IPS-20b (cell line): ENCODE measurements at regions not wholly inside any gene's neighbourhood (a gene's known extent, or its start where the extent isn't known, plus 50 kb on each side); places are given as distances from the start of the nearest gene placed in this dataset.

Experiments
- H3K27ac ChIP-seq: one replicate; pipeline ENCODE4 v1.5.1; 2013; ENCODE audit warnings: low read length
- H3K27me3 ChIP-seq: 2 replicates; pipeline ENCODE4 v1.6.1; 2013; ENCODE audit warnings: mild to moderate bottlenecking, low read length, inconsistent platforms; ENCODE audit not compliant: insufficient read depth
- H3K36me3 ChIP-seq: 2 replicates; pipeline ENCODE4 v1.6.1; 2013; ENCODE audit warnings: low read depth, mild to moderate bottlenecking, inconsistent platforms, low read length, moderate library complexity; ENCODE audit not compliant: insufficient read depth
- H3K4me1 ChIP-seq: 2 replicates; pipeline ENCODE4 v1.6.1; 2013; ENCODE audit warnings: mild to moderate bottlenecking, control low read depth, inconsistent platforms, low read length, moderate library complexity; ENCODE audit not compliant: insufficient read depth
- H3K4me3 ChIP-seq: 2 replicates; pipeline ENCODE4 v1.5.1; 2013; ENCODE audit warnings: mild to moderate bottlenecking, low read length, inconsistent platforms
- H3K9ac ChIP-seq: 2 replicates; pipeline ENCODE4 v1.6.1; 2013; ENCODE audit warnings: low read depth, mild to moderate bottlenecking, inconsistent platforms, low read length, moderate library complexity
- H3K9me3 ChIP-seq: 2 replicates; pipeline ENCODE4 v1.6.1; 2013; ENCODE audit warnings: mild to moderate bottlenecking, low read depth, low read length, inconsistent platforms; ENCODE audit not compliant: insufficient read depth

DNA sequence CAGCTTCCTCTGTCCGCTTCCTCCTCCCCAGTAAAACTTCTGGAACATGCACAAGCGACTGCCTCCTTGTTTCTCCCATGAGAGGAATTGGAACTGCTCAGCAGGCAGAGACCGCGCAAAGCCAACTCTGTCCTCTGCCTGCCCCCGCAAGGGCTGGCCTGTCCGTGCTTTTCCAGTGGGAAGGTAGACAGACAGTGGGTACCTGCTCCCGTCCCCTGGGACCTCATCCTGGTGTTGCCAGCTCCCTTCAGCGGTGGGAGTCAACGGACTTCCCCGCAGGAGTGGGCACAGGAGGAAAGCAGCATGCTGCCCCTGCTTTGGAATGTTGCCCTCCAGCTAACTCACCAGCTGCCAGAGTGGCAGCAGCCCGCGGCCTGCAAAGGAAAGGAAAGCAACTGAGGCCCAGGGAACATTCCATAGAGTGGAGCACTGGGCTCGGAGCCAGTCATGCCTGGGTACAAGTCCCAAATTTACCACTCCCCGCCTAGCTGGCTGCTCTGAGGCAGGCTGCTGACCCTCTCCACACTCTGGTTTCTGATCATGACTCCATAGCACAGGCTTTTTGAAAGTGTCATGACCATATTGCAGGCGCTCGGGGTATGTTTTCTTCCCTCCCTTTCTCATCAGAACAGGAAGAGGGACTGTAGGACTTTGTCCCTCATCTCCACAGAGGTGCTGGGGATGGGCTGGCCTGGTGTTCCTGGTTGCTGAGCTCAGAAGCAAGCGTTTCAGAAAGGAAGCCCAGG is 89.2 kb upstream of the CLMN start:
- H3K36me3 ChIP-seq, result no peaks in the 10 kb centered on the region
- no peak overlapping the region for H3K27ac ChIP-seq
- H3K4me1 ChIP-seq, result no peaks in the 10 kb centered on the region
- H3K9ac ChIP-seq, result no peak overlapping the region
- H3K27me3 ChIP-seq, result no peaks in the 10 kb centered on the region
- H3K9me3 ChIP-seq, result no peaks in the 10 kb centered on the region
- no peak overlapping the region for H3K4me3 ChIP-seq

DNA sequence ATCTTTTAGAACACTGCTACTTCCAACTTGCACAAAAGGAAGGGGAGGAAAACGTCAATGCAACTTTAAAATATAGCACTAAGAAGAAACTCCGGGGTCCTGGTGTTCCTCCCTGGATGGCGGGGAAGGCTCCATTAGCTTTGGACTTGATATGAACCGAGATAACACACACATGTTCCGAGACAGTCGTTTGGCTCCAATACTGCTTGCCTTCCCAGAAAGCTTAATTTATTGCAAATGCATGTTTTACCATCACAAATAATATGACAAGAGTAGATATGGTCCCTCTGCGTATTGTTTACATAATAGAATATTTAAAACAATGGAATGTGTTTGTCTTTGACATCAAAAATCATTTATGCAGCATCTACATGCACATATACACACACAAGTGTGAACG is 87.6 kb upstream of the CLMN start:
- no peak overlapping the region for H3K4me3 ChIP-seq
- H3K4me1 ChIP-seq, result no peaks in the 10 kb centered on the region
- no peaks in the 10 kb centered on the region for H3K9me3 ChIP-seq
- H3K27me3 ChIP-seq, result no peaks in the 10 kb centered on the region
- H3K27ac ChIP-seq, result no peak overlapping the region
- H3K9ac ChIP-seq, result no peak overlapping the region
- no peaks in the 10 kb centered on the region for H3K36me3 ChIP-seq

DNA sequence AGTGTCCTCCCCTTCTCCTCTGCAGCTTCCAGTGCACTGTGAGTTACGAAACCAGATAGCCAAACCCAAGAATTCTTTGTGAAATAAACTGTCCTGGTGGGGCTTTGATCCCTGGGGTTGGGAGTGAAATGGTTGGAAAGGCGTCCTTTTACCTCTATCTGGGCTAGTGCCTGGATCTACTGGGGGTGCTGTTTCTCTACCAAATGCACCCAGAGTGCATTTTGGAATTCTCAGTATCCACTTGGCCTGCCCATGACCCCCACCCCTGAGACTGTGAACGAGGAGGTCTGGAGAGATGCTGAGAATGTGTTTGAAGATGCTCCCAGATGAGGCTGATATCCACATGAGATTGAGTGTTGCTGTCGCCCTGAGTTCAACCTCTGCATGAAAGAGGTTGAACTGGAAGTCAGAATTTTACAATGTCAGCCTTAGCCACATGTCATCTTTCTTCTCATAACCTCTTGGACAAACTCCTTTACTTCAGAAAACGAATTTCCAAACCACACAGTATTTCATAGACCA is 87.1 kb upstream of the CLMN start:
- Histone ChIP-seq H3K9ac (no peak overlapping the region), H3K36me3 (no peaks in the 10 kb centered on the region), H3K9me3 (no peaks in the 10 kb centered on the region), H3K27me3 (no peaks in the 10 kb centered on the region), H3K4me1 (no peaks in the 10 kb centered on the region), H3K27ac (no peak overlapping the region), H3K4me3 (no peak overlapping the region)

DNA sequence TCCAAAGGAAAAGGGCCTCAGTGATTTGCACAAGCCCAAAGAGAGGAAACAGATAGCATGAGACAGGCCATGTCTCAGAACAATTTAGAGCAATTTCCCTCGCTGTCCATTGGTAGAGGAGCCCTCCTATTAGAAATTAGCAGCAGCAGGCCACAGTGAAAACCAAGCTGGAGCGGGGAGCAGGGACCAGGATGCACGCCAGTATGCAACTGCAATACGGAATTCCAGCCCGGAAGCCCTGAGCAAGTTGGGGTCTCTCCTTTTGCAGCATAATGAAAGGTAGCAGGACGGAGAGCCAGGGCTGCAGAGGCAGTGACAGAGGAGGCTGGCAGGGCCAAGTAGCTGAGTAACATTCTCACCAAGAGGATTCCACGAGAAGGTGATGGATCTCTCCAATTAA is 84.9 kb upstream of the CLMN start:
- no peaks in the 10 kb centered on the region for H3K36me3 ChIP-seq
- no peak overlapping the region for H3K4me3 ChIP-seq
- H3K27me3 ChIP-seq, result no peaks in the 10 kb centered on the region
- no peaks in the 10 kb centered on the region for H3K9me3 ChIP-seq
- H3K9ac ChIP-seq, result no peak overlapping the region
- H3K4me1 ChIP-seq, result no peaks in the 10 kb centered on the region
- H3K27ac ChIP-seq, result no peak overlapping the region

DNA sequence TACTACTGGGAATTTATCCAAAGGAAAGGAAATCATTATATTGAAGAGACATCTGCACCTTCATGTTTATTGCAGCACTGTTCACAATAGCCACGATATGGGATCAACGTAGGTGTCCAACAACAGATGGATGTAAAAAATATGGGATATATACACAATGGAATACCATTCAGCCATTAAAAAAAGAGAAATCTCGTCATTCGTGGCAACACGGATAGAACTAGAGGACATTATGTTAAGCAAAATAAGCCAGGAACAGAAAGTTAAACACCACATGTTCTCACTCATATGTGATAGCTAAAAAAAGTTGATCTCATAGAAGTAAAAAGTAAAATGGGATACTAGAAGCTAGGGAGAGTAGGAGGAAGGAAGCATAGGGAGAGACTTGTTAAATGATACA is 82.9 kb upstream of the CLMN start:
- Histone ChIP-seq H3K4me1 (no peaks in the 10 kb centered on the region), H3K36me3 (no peaks in the 10 kb centered on the region), H3K27me3 (no peaks in the 10 kb centered on the region), H3K9ac (no peak overlapping the region), H3K4me3 (no peak overlapping the region), H3K9me3 (no peaks in the 10 kb centered on the region), H3K27ac (no peak overlapping the region)

DNA sequence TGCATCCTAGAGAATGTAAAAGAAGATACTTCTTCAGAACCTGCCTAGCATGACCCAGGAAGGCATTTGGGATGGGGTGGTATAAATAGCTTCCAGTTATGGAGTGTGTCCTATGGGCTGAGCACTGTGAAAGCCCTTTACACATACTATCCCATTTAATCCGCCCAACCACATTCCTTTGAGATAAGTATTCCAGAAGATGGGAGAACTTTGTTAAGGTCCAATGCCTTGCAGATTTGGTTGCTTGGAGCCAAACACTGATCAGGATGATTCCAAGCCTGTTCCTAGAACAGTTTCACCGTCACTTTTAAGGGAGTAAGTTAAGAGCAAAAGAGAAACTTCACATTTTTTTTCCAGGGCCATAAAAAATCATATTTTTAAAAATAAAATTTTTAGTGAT is 82.5 kb upstream of the CLMN start:
- H3K4me3 ChIP-seq, result no peak overlapping the region
- no peaks in the 10 kb centered on the region for H3K27me3 ChIP-seq
- no peaks in the 10 kb centered on the region for H3K4me1 ChIP-seq
- H3K36me3 ChIP-seq, result no peaks in the 10 kb centered on the region
- H3K9me3 ChIP-seq, result no peaks in the 10 kb centered on the region
- H3K9ac ChIP-seq, result no peak overlapping the region
- no peak overlapping the region for H3K27ac ChIP-seq

DNA sequence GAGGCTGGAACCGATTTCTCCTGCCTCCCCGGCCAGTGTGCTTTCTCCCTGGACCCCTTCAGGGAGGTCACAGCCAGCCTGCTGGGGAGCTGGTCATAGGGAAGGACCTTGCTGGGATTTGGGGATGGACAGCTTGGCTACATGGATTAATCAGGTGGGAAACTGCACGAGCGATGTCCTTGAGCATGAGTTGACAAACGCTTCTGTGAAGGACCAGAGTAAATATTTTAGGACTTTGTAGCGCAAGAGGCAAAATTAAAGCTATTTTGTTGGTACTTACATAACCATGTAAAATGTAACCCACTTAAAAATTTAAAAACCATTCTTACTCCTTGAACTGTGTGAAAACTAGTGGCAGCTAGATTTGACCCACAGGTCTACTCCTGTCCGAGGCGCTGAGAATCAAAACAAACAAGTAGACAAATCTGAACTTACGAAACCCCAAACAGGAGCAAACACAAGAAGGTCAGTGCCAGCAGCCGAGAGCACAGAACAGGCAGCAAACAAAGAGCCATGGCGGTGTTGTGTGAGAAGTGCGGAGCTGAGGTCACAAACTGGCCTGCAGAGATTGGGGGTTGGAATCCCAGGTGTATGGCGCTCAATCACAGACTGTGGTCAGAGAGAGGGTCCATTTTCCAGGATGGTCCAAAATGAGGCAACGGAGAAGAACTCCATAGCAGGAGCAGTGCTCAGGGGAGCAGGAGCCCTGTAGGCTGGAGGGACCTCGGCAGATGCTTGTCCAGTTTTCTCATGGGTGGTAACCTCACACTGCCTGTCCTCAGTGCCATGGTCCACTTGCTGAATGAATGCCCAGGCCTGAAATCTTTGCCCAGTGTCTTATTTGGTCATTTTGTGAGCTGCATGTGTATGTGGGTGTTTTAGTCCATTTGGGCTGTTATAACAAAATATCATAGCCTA is 79.2 kb upstream of the CLMN start:
- Histone ChIP-seq H3K4me3 (no peak overlapping the region), H3K9me3 (no peaks in the 10 kb centered on the region), H3K27ac (no peak overlapping the region), H3K36me3 (no peaks in the 10 kb centered on the region), H3K9ac (no peak overlapping the region), H3K4me1 (no peaks in the 10 kb centered on the region), H3K27me3 (no peaks in the 10 kb centered on the region)

DNA sequence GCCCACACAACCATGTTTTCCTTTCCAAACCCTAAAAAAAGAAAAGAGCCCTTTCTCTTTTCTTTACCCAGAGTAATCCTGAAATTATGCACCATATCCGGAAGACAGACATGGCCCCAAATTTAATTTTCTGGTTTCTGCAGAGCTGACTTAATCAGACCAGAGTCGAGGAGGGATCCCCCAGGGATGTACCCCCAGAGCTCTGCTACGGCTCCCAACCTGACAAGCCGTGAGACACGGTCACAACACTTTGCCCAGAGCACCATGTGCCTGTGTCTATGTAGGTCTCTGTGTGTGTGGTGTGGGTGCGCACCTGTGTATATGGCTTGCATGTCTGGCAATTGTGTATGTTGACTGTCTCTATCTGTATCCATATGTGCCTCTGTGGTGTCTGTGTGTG is 77.6 kb upstream of the CLMN start:
- Histone ChIP-seq H3K9ac (no peak overlapping the region), H3K9me3 (no peaks in the 10 kb centered on the region), H3K4me3 (no peak overlapping the region), H3K27me3 (no peaks in the 10 kb centered on the region), H3K4me1 (no peaks in the 10 kb centered on the region), H3K27ac (no peak overlapping the region), H3K36me3 (no peaks in the 10 kb centered on the region)

DNA sequence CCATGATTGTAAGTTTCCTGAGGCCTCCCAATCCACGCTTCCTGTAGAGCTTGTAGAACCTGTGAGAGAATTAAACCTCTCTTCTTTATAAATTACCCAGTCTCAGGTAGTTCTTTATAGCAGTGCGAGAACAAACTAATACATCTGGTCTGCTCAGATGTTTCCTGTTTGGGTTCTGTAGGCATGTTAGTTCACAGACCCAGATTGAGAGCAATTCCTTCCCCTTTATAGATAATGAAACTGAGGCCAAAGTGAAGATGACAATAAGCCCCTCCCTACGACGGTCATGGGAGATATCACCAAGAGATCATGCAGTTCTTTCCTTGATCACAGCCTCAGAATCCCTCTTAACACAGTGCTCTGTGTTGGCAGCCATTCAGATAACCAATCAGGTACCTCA is 76.5 kb upstream of the CLMN start:
- Histone ChIP-seq H3K4me3 (no peak overlapping the region), H3K9me3 (no peaks in the 10 kb centered on the region), H3K9ac (no peak overlapping the region), H3K27ac (no peak overlapping the region), H3K36me3 (no peaks in the 10 kb centered on the region), H3K4me1 (no peaks in the 10 kb centered on the region), H3K27me3 (no peaks in the 10 kb centered on the region)

DNA sequence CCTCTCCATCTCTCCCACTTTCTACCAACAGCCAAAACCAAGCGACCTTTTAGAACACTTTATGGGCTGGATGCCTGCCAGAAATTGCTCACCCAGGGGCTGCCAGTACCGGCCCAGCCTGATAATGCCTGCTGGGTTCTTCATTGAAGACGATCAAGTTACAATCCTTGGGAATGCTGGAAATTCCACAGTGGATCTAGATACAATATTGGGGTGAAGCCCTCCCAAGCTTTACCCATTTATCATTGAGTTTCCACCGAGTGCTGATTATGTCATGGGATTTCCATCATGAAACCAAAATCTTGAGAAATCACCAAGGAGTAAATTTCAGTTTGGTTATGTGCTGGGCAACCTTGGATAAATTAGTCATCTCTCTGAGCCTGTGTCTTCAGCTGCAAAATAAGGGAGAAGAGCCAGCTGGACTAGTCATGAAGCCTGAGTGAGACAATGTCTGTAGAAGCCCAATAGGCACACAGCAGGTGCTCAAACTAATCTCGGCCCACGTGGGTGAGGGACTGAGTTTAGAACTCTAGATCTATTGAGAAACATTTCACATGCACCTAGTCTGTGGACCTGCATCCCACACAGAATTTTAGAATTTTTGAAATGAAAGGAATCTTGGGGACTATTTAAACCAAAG is 75.5 kb upstream of the CLMN start:
- H3K4me3 ChIP-seq, result no peak overlapping the region
- no peaks in the 10 kb centered on the region for H3K36me3 ChIP-seq
- no peak overlapping the region for H3K9ac ChIP-seq
- no peaks in the 10 kb centered on the region for H3K9me3 ChIP-seq
- no peaks in the 10 kb centered on the region for H3K4me1 ChIP-seq
- no peaks in the 10 kb centered on the region for H3K27me3 ChIP-seq
- H3K27ac ChIP-seq, result no peak overlapping the region

DNA sequence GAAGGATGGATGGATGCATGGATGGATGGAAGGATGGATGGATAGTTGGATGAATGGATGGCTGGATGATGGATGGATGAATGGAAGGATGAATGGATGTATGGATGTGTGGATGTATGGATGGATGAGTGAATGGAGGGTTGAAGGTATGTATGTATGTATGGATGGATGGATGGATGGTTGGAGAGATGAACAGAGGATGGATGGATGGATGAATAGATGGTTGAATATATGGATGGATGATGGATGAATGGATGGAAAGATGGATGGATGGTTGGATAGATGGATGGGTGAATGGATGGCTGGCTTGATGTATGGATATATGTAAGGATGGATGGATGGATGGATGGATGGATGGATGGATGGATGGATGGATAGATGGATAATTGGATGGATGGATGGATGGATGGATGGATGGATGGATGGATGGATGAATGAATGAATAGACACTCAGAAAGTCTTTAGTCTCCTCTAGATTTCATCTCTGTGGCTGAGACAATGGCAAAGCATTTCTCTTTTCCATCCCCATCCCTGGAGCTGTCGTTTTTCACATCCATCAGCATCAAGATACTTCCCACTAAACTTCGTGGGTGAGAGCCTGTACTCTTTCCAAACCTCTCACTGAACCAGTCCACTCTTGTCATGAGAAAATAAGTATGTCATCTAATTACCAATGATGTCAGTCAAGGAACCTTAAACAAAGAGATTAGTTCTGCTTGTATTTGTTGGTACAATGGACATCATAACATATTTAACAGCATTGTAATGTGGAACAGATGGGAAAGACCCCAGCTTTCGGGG is 74.8 kb upstream of the CLMN start:
- no peak overlapping the region for H3K27ac ChIP-seq
- no peaks in the 10 kb centered on the region for H3K27me3 ChIP-seq
- H3K9me3 ChIP-seq, result no peaks in the 10 kb centered on the region
- no peaks in the 10 kb centered on the region for H3K4me1 ChIP-seq
- no peak overlapping the region for H3K4me3 ChIP-seq
- H3K9ac ChIP-seq, result no peak overlapping the region
- H3K36me3 ChIP-seq, result no peaks in the 10 kb centered on the region
